ENCODE measurements at regions not wholly inside any gene's neighbourhood (a gene's known extent, or its start where the extent isn't known, plus 50 kb on each side); places are given as distances from the start of the nearest gene placed in this dataset.

- DNase-seq, result no peak
- Histone ChIP-seq H3K27me3 (replicated peaks in 1 of 7) (no peaks in the 10 kb centered on the region), H3K27ac (no peak overlapping the region), H3K36me3 (no peaks in the 10 kb centered on the region), H3K4me3 (no peak overlapping the region), H3K4me1 (no peaks in the 10 kb centered on the region), H3K9me3 (no peaks in the 10 kb centered on the region)
- TF ChIP-seq POLR2AphosphoS5 (IDR thresholded peaks at IDR 0.05) (no peak), POLR2A (IDR thresholded peaks at IDR 0.05) (no peak)
- TF ChIP-seq, protein P1, sequence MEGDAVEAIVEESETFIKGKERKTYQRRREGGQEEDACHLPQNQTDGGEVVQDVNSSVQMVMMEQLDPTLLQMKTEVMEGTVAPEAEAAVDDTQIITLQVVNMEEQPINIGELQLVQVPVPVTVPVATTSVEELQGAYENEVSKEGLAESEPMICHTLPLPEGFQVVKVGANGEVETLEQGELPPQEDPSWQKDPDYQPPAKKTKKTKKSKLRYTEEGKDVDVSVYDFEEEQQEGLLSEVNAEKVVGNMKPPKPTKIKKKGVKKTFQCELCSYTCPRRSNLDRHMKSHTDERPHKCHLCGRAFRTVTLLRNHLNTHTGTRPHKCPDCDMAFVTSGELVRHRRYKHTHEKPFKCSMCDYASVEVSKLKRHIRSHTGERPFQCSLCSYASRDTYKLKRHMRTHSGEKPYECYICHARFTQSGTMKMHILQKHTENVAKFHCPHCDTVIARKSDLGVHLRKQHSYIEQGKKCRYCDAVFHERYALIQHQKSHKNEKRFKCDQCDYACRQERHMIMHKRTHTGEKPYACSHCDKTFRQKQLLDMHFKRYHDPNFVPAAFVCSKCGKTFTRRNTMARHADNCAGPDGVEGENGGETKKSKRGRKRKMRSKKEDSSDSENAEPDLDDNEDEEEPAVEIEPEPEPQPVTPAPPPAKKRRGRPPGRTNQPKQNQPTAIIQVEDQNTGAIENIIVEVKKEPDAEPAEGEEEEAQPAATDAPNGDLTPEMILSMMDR (IDR thresholded peaks at IDR 0.05 in 8 of 11, conservative IDR thresholded peaks at IDR 0.05 in 3 of 11), result no peak
- intact Hi-C loops (cut with DNase I; ENCODE audit: low total_unique reads), result no loop called here
These were observed 1109.3 kb downstream of the MAT2B start for GRCh38 chr5:164614707-164615106.

DNA sequence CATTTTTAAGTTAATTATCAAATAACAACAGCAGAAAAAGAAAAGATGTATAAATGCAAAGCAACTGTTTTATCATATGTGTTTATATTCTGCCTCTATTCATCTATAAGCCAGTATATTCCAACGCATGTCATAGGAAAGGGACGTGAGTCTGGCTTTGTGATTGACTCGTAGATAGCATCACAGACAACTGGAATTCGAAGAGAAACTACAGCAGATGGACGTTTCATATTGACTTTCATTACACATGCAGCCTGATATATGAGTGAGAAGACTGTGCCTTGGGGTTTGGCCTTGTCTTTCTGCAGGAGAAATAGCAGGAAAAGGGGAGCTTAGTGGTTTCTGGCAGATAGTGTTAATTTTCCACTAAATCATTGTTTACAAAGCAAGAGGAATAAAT is 1111.9 kb downstream of the MAT2B start:
- Histone ChIP-seq H3K36me3 (no peaks in the 10 kb centered on the region), H3K27ac (no peak overlapping the region), H3K27me3 (replicated peaks in 1 of 7) (no peaks in the 10 kb centered on the region), H3K9me3 (no peaks in the 10 kb centered on the region), H3K4me1 (no peaks in the 10 kb centered on the region), H3K4me3 (no peak overlapping the region)
- TF ChIP-seq POLR2AphosphoS5 (IDR thresholded peaks at IDR 0.05) (no peak), POLR2A (IDR thresholded peaks at IDR 0.05) (no peak)
- TF ChIP-seq, protein P1 (IDR thresholded peaks at IDR 0.05 in 8 of 11, conservative IDR thresholded peaks at IDR 0.05 in 3 of 11), result no peak
- intact Hi-C loops (cut with DNase I; ENCODE audit: low total_unique reads), result no loop called here
- DNase-seq, result no peak
- WGBS, 5 donors, result 70 to 82% (median 77%) methylated on average over 5 of the region's 5 CpGs

- Histone ChIP-seq H3K27me3 (replicated peaks in 1 of 7) (no peaks in the 10 kb centered on the region), H3K4me3 (no peak overlapping the region), H3K27ac (no peak overlapping the region), H3K4me1 (no peaks in the 10 kb centered on the region), H3K36me3 (no peaks in the 10 kb centered on the region), H3K9me3 (no peaks in the 10 kb centered on the region)
- intact Hi-C loops (cut with DNase I; ENCODE audit: low total_unique reads), result no loop called here
- no peak for DNase-seq
- TF ChIP-seq POLR2A (IDR thresholded peaks at IDR 0.05) (no peak), POLR2AphosphoS5 (IDR thresholded peaks at IDR 0.05) (no peak)
- TF ChIP-seq, protein P1 (IDR thresholded peaks at IDR 0.05 in 8 of 11, conservative IDR thresholded peaks at IDR 0.05 in 3 of 11), result no peak
- 50 to 75% (median 60%) methylated on average over 4 of the region's 4 CpGs for WGBS, 5 donors
These were observed 1121.6 kb downstream of the MAT2B start for GRCh38 chr5:164627021-164627420.

- no peak overlapping the region for H3K27ac ChIP-seq
- H3K9me3 ChIP-seq, result no peaks in the 10 kb centered on the region
- no peaks in the 10 kb centered on the region for H3K4me1 ChIP-seq
- DNase-seq, result no peak
- intact Hi-C loops (cut with DNase I; ENCODE audit: low total_unique reads), result no loop called here
- no peaks in the 10 kb centered on the region for H3K36me3 ChIP-seq
- 53 to 74% (median 61%) methylated on average over 1 of the region's 1 CpG for WGBS, 5 donors
- TF ChIP-seq POLR2AphosphoS5 (IDR thresholded peaks at IDR 0.05) (no peak), POLR2A (IDR thresholded peaks at IDR 0.05) (no peak)
- TF ChIP-seq, protein P1 (IDR thresholded peaks at IDR 0.05 in 8 of 11, conservative IDR thresholded peaks at IDR 0.05 in 3 of 11), result no peak
- H3K4me3 ChIP-seq, result no peak overlapping the region
- no peaks in the 10 kb centered on the region for H3K27me3 ChIP-seq (replicated peaks in 1 of 7)
These were observed 1131.0 kb downstream of the MAT2B start for GRCh38 chr5:164636456-164636855.
